K562 (cell line): ENCODE measurements at regions not wholly inside any gene's neighbourhood (a gene's known extent, or its start where the extent isn't known, plus 50 kb on each side); places are given as distances from the start of the nearest gene placed in this dataset.
A peak's percentile ranks its signal among the peaks of the same experiment; 100 is the strongest.

Source experiments
- ATAC-seq: fragments of 200-7000 bp; cut with Tn5 transposase; 3 replicates; pipeline ENCODE4 v1.9.1; 2020; ENCODE audit warnings: moderate library complexity
- BruUV-seq: library from RNA; stranded (reverse); fragments of 400-500 nt; replicated peaks from 2 replicates; lab custom pipeline; 2021; lab: Mats Ljungman, UMichigan
- CTCF ChIA-PET: fragments of 300-600 bp; formaldehyde crosslinking; extraction: SDS; loops from one replicate; lab custom pipeline; 2021; ENCODE audit warnings: low intra/inter-chr PET ratio; lab: Yijun Ruan, JAX
- POLR2A ChIA-PET: fragments of 300-600, 350-650 bp; sonication (Branson Sonifier 250); formaldehyde crosslinking; extraction: SDS; loops from one replicate; lab custom pipeline; 2021; ENCODE audit warnings: antibody characterized with exemption, inconsistent platforms; lab: Yijun Ruan, JAX
- DNase-seq, 4 experiments: peaks; one replicate each; pipeline versions ENCODE4 v3.0.0 to v3.0.0-alpha.2; 2011 to 2018; ENCODE audit warnings: low spot score in 3 of 4, mixed read lengths in 3 of 4; ENCODE audit errors: extremely low read depth in 1 of 4
- FAIRE-seq: peaks from 2 replicates; lab custom pipeline; 2011; peaks lifted over from hg19 to GRCh38; lab: Jason Lieb, UNC
- H2AFZ ChIP-seq: 2 replicates; pipeline ENCODE4 v1.6.0; 2011; ENCODE audit warnings: low read depth, low read length, control low read depth, inconsistent platforms
- H3K27ac ChIP-seq: fragments of 200-600 bp; 3 replicates; pipeline ENCODE4 v1.8.0; 2011; ENCODE audit warnings: low read depth, mild to moderate bottlenecking, control low read depth, inconsistent platforms, low read length, moderate library complexity, mixed read lengths; ENCODE audit errors: extremely low read depth
- H3K27me3 ChIP-seq, 2 experiments: fragments of 300-600 bp in 1 of 2; 2 replicates in 1 of 2; 3 replicates in 1 of 2; pipeline versions ENCODE4 v1.6.0 to v1.8.0; 2011; ENCODE audit warnings: inconsistent platforms in 2 of 2, low read length in 2 of 2, mild to moderate bottlenecking in 1 of 2, mixed read lengths in 1 of 2, moderate library complexity in 1 of 2; ENCODE audit not compliant: control insufficient read depth in 2 of 2, insufficient read depth in 2 of 2
- H3K36me3 ChIP-seq: fragments of 300-600 bp; 3 replicates; pipeline ENCODE4 v1.8.0; 2011; ENCODE audit warnings: mild to moderate bottlenecking, low read length, inconsistent platforms; ENCODE audit not compliant: control insufficient read depth, insufficient read depth
- H3K4me1 ChIP-seq, 2 experiments: fragments of 200-600 bp in 1 of 2; replicated peaks in 1 of 2; 2 replicates in 1 of 2; 3 replicates in 1 of 2; pipeline versions ENCODE4 v1.5.1 to v1.8.0; 2011; ENCODE audit warnings: inconsistent platforms in 2 of 2, low read length in 2 of 2, mild to moderate bottlenecking in 1 of 2, mixed read lengths in 1 of 2, moderate library complexity in 1 of 2; ENCODE audit not compliant: control insufficient read depth in 2 of 2, insufficient read depth in 2 of 2
- H3K4me2 ChIP-seq: 2 replicates; pipeline ENCODE4 v1.6.1; 2011; ENCODE audit warnings: low read length, control low read depth, inconsistent platforms, mixed read lengths; ENCODE audit not compliant: insufficient read depth
- H3K4me3 ChIP-seq: fragments of 200-600 bp; sonication (generic), shearing (Covaris generic); 2 replicates; pipeline ENCODE4 v1.5.1; 2016; ENCODE audit warnings: control low read depth, inconsistent platforms
- H3K79me2 ChIP-seq: fragments of 200-600 bp; 3 replicates; pipeline ENCODE4 v1.8.0; 2011; ENCODE audit warnings: low read length, inconsistent platforms; ENCODE audit not compliant: control insufficient read depth, insufficient read depth
- H3K9ac ChIP-seq, 2 experiments: 2 replicates each; pipeline versions ENCODE4 v1.6.0 to v1.6.1; 2011; ENCODE audit warnings: low read depth in 2 of 2, low read length in 2 of 2, control low read depth in 1 of 2, inconsistent platforms in 1 of 2, mild to moderate bottlenecking in 1 of 2, mixed read lengths in 1 of 2; ENCODE audit not compliant: insufficient read depth in 1 of 2
- H3K9me1 ChIP-seq: one replicate; pipeline ENCODE4 v1.6.0; 2011; ENCODE audit warnings: inconsistent platforms, mild to moderate bottlenecking, low read length, moderate library complexity; ENCODE audit not compliant: control insufficient read depth, insufficient read depth
- H3K9me3 ChIP-seq: replicated peaks from 2 replicates; pipeline ENCODE4 v1.5.1; 2011; ENCODE audit warnings: low read depth, low read length, inconsistent platforms; ENCODE audit not compliant: control insufficient read depth, insufficient read depth
- H4K20me1 ChIP-seq: replicated peaks from 2 replicates; pipeline ENCODE4 v1.6.1; 2011; ENCODE audit warnings: low read length, inconsistent platforms, mixed read lengths; ENCODE audit not compliant: control insufficient read depth, insufficient read depth
- BDP1 ChIP-seq: IDR thresholded peaks from 3 replicates; pipeline ENCODE4 v1.6.1; 2011; ENCODE audit not compliant: insufficient read length, insufficient read depth
- CC2D1A ChIP-seq: fragments of 450-650 bp; IDR thresholded peaks from 2 replicates; pipeline ENCODE4 v1.6.1; 2017; ENCODE audit warnings: mild to moderate bottlenecking
- DPF2 ChIP-seq: fragments of 450-650 bp; IDR thresholded peaks from 2 replicates; pipeline ENCODE4 v1.6.1; 2016
- MCM3 ChIP-seq: fragments of 450-650 bp; IDR thresholded peaks from 2 replicates; pipeline ENCODE4 v1.6.1; 2016
- MXD1 ChIP-seq: fragments of 250-450 bp; sonication (Bioruptor Pico); IDR thresholded peaks from 2 replicates; pipeline ENCODE4 v1.8.0; 2021; ENCODE audit warnings: borderline replicate concordance, mild to moderate bottlenecking, moderate library complexity; ENCODE audit not compliant: poor library complexity, severe bottlenecking
- SPI1 ChIP-seq: IDR thresholded peaks from 2 replicates; pipeline ENCODE4 v1.6.1; 2011; ENCODE audit warnings: low read depth, low read length, control low read depth, borderline replicate concordance
- TAF7 ChIP-seq: fragments of 450-650 bp; IDR thresholded peaks from 2 replicates; pipeline ENCODE4 v1.6.1; 2016; ENCODE audit warnings: missing genetic modification characterization, missing compliant biosample characterization
- ZNF197 ChIP-seq: fragments of 200-800 bp; sonication (Bioruptor generic); IDR thresholded peaks from 2 replicates; pipeline ENCODE4 v1.6.1; 2016; ENCODE audit warnings: low read depth, missing genetic modification characterization, missing compliant biosample characterization
- ZNF253 ChIP-seq: fragments of 250-450 bp; sonication (Bioruptor Pico); conservative IDR thresholded peaks from 2 replicates; pipeline ENCODE4 v1.6.1; 2021; ENCODE audit warnings: mild to moderate bottlenecking
- WGBS: fragments of 100-300 bp; shearing (Covaris generic); methylation state at CpG from one replicate; pipeline ENCODE4 v1.1.6; 2016; ENCODE audit warnings: low coverage, mixed read lengths; ENCODE audit not compliant: insufficient coverage; ENCODE audit errors: missing lambda C conversion rate; 5-methylcytosine and 5-hydroxymethylcytosine counted together
- in situ Hi-C: fragments of 300-500 bp; cut with MboI; formaldehyde crosslinking; loops from 4 replicates; pipeline ENCODE4 v1.15.0; 2018; ENCODE audit warnings: inconsistent platforms, mixed read lengths
- intact Hi-C: fragments of 100-400 bp; cut with micrococcal nuclease; formaldehyde crosslinking; loops from 2 replicates; pipeline ENCODE4 v1.14.2; 2022

- Histone ChIP-seq H3K27ac (no peak overlapping the region), H2AFZ (no peak overlapping the region), H3K9me1 (no peaks in the 10 kb centered on the region), H3K4me3 (no peak overlapping the region), H3K27me3 (no peaks in the 10 kb centered on the region), H3K36me3 (no peaks in the 10 kb centered on the region), H3K79me2 (no peaks in the 10 kb centered on the region), H4K20me1 (no peaks in the 10 kb centered on the region), H3K9me3 (no peaks in the 10 kb centered on the region), H3K9ac (no peak overlapping the region), H3K4me1 (no peaks in the 10 kb centered on the region), H3K4me2 (no peak overlapping the region)
- no TSS peak for BruUV-seq
- TF ChIP-seq CC2D1A, result no peak
- intact Hi-C loops, result no loop called here
- FAIRE-seq (peak; percentile 56), ATAC-seq (no peak), DNase-seq (no peak)
- ChIA-PET POLR2A (no interaction called here), CTCF (no interaction called here)
- in situ Hi-C loops, result no loop called here
Observed at GRCh38 chr2:164146441-164146840, 410.6 kb upstream of the FIGN start.

GRCh38 chr2:164145093-164145987 lies 409.5 kb upstream of the FIGN start:
- BruUV-seq, result no TSS peak
- no peaks in the 10 kb centered on the region for H3K27me3 ChIP-seq
- in situ Hi-C loops, result no loop called here
- no peak overlapping the region for H3K4me3 ChIP-seq
- ChIA-PET POLR2A (interaction anchor here (0.5 kb wide), 1 partner anchor 966 kb away, joined by 3 read pairs; no protein-coding TSS in a partner anchor), CTCF (no interaction called here)
- no peaks in the 10 kb centered on the region for H3K9me1 ChIP-seq
- H3K4me2 ChIP-seq, result no peak overlapping the region
- H2AFZ ChIP-seq, result no peak overlapping the region
- no peaks in the 10 kb centered on the region for H3K79me2 ChIP-seq
- no peak for ATAC-seq
- no peak for TF ChIP-seq ZNF253 (CRISPR knock-in tag)
- no peak for TF ChIP-seq MXD1 (CRISPR knock-in tag)
- no peak for TF ChIP-seq DPF2
- no peak for TF ChIP-seq SPI1
- no peak for TF ChIP-seq TAF7 (tag)
- TF ChIP-seq BDP1, result no peak
- no peak for TF ChIP-seq MCM3
- TF ChIP-seq ZNF197, result no peak
- 0% methylated on average over 3 of the region's 3 CpGs for WGBS
- intact Hi-C loops, result no loop called here
- no peak for DNase-seq
- no peak overlapping the region for H3K9ac ChIP-seq
- H3K9me3 ChIP-seq, result no peaks in the 10 kb centered on the region
- no peak overlapping the region for H3K27ac ChIP-seq
- FAIRE-seq, result no peak
- H4K20me1 ChIP-seq, result no peaks in the 10 kb centered on the region
- H3K4me1 ChIP-seq, result no peaks in the 10 kb centered on the region
- H3K36me3 ChIP-seq, result no peaks in the 10 kb centered on the region
